ENCODE measurements at regions not wholly inside any gene's neighbourhood (a gene's known extent, or its start where the extent isn't known, plus 50 kb on each side); places are given as distances from the start of the nearest gene placed in this dataset.

- DNase-seq (ENCODE audit: low read depth in 1 of 2, low spot score in 2 of 2) (no peak), FAIRE-seq (no peak)
- no peaks in the 10 kb centered on the region; a peak in 1 of 7 replicates for H3K27me3 ChIP-seq (replicated peaks in 1 of 4; ENCODE audit: control insufficient read depth in 3 of 4, extremely low read depth in 1 of 4, insufficient read depth in 3 of 4, low read length in 3 of 4)
- 94% methylated on average over 11 of the region's 12 CpGs; no CpG with 5 or more reads in 1 of the 2 experiments for WGBS, 2 experiments (ENCODE audit: extremely low coverage in 1 of 2, insufficient coverage in 1 of 2, insufficient read length in 1 of 2, insufficient replicate concordance in 2 of 2, low coverage in 1 of 2, low lambda C conversion rate in 2 of 2, missing lambda C conversion rate in 1 of 2)
- H3K23ac ChIP-seq (ENCODE audit: insufficient read length), result no peak overlapping the region
- H2BK120ac ChIP-seq (replicated peaks; ENCODE audit: low read depth, low read length), result no peak overlapping the region
- no peaks in the 10 kb centered on the region for H3K79me2 ChIP-seq (ENCODE audit: control insufficient read depth in 1 of 2, insufficient read depth in 2 of 2, low read length in 2 of 2)
- no peaks in the 10 kb centered on the region for H3K36me3 ChIP-seq (ENCODE audit: control insufficient read depth in 2 of 4, insufficient read depth in 4 of 4, low read length in 3 of 4)
- no peak overlapping the region for H3K4me2 ChIP-seq (ENCODE audit: insufficient read depth in 1 of 2, low read depth in 2 of 2, low read length in 2 of 2)
- H4K8ac ChIP-seq (ENCODE audit: extremely low read depth, insufficient read depth, low read length), result no peak overlapping the region; the same call in 1 of the 2 replicates
- H3K79me1 ChIP-seq (ENCODE audit: low read depth, low read length), result no peaks in the 10 kb centered on the region
- H3K27ac ChIP-seq (ENCODE audit: low read depth, low read length), result no peak overlapping the region
- H3K18ac ChIP-seq (ENCODE audit: extremely low read depth, low read length), result no peak overlapping the region
- H3K4ac ChIP-seq (replicated peaks; ENCODE audit: insufficient read length, low read depth, low read length), result no peak overlapping the region
- no peak overlapping the region for H2BK20ac ChIP-seq (ENCODE audit: low read length)
- no peak overlapping the region for H2BK12ac ChIP-seq (ENCODE audit: low read depth, low read length)
- TF ChIP-seq CBX5 (IDR thresholded peaks at IDR 0.05; ENCODE audit: low read depth, low read length) (no peak), SRF (IDR thresholded peaks at IDR 0.05; ENCODE audit: low read depth, low read length) (no peak)
- H3K9ac ChIP-seq (replicated peaks in 1 of 4; ENCODE audit: extremely low read depth in 1 of 4, low read depth in 3 of 4, low read length in 3 of 4), result no peak overlapping the region
- POLR2A ChIA-PET (ENCODE audit: partially characterized antibody), result no interaction called here
- no peak overlapping the region for H3K56ac ChIP-seq (replicated peaks; ENCODE audit: insufficient read length, low read depth, low read length)
- no peaks in the 10 kb centered on the region for H4K20me1 ChIP-seq (replicated peaks in 1 of 2; ENCODE audit: control insufficient read depth in 1 of 2, insufficient read depth in 2 of 2, low read length in 2 of 2)
- H3K4me1 ChIP-seq (replicated peaks in 1 of 4; ENCODE audit: control insufficient read depth in 3 of 4, insufficient read depth in 4 of 4, low read length in 3 of 4), result peaks cover 0 to 4% (median 0%) of the 10 kb centered on the region in 4 experiments; a peak in 1 of 7 replicates
- H4K91ac ChIP-seq (replicated peaks; ENCODE audit: insufficient read length, low read length), result no peak overlapping the region
- no peaks in the 10 kb centered on the region for H3K9me3 ChIP-seq (ENCODE audit: insufficient read depth in 2 of 2, low read depth in 1 of 2, low read length in 1 of 2)
- no peak overlapping the region for H4K5ac ChIP-seq (ENCODE audit: insufficient read length, low read depth, low read length)
- H3K14ac ChIP-seq (ENCODE audit: insufficient read length), result no peak overlapping the region
- CTCF ChIA-PET (ENCODE audit: partially characterized antibody), result interaction anchor here (1.0 kb wide), 1 partner anchor 598 kb away, joined by 3 read pairs; no protein-coding TSS in a partner anchor
- H2BK15ac ChIP-seq (ENCODE audit: low read length), result no peak overlapping the region
- H3K4me3 ChIP-seq (ENCODE audit: extremely low read depth in 1 of 4, insufficient read depth in 2 of 4, low read depth in 3 of 4, low read length in 4 of 4), result no peak overlapping the region
- no peak overlapping the region for H2AFZ ChIP-seq (ENCODE audit: low read length)
- H2AK5ac ChIP-seq (ENCODE audit: low read depth, low read length), result no peak overlapping the region
- no peak overlapping the region for H2BK5ac ChIP-seq (ENCODE audit: low read depth, low read length)
- H3K23me2 ChIP-seq (ENCODE audit: low read depth, low read length), result no peaks in the 10 kb centered on the region
Observed at GRCh38 chr10:44281089-44281613, 103.7 kb downstream of the CXCL12 start.

All from H1 (cell line).